ENCODE measurements at regions not wholly inside any gene's neighbourhood (a gene's known extent, or its start where the extent isn't known, plus 50 kb on each side); places are given as distances from the start of the nearest gene placed in this dataset.
A peak's percentile ranks its signal among the peaks of the same experiment; 100 is the strongest.

GRCh38 chr9:12980085-12980851, 205.4 kb downstream of the LURAP1L start:
- no peak for DNase-seq (ENCODE audit: low read depth, low spot score)
- no peak overlapping the region for H3K27ac ChIP-seq

DNA sequence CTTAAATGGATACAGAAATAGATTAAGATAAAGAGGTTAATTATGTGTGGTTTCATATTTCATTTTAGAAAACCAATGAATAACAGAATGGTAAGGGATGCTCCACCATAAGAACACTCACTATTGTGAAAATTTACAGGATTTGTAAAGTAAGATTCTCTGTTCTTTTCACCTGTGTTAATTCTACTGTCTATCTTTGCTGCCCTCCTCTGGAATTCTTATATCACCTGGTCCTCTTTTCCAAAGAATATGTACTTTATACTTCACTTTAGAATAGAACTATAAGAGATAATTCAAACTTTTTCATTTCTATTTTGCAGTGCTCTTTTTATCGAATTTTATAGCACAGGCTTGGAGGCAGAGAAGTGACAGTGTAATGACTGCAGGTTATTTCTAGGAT, 213.4 kb downstream of the LURAP1L start:
- no peak for DNase-seq (ENCODE audit: low read depth, low spot score)
- no peak overlapping the region for H3K27ac ChIP-seq

GRCh38 chr9:12989669-12990068, 214.8 kb downstream of the LURAP1L start:
- no peak for DNase-seq (ENCODE audit: low read depth, low spot score)
- no peak overlapping the region for H3K27ac ChIP-seq

GRCh38 chr9:12993466-12993865, 218.6 kb downstream of the LURAP1L start:
- no peak overlapping the region for H3K27ac ChIP-seq
- DNase-seq (ENCODE audit: low read depth, low spot score), result no peak

DNA sequence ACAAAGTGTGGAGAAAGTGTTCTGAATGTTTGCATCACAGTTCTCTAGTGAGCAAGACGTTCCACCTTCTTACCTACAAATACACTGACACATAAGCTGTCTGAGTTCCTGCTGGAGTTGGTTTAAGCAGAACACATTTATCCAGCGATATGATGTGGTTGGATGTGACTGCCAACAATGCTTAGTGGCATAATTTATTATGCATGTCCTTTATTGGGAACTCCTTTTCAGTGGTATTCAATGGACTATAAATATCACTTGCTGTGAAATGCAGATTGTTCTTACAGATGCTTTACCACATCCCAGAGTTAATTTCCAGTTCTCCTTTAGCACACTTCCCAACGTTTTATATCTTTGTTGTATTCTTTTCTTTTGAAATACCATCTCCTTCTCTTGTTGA, 222.2 kb downstream of the LURAP1L start:
- DNase-seq (ENCODE audit: low read depth, low spot score), result no peak

GRCh38 chr9:13001989-13002580, 227.3 kb downstream of the LURAP1L start:
- no peak for DNase-seq (ENCODE audit: low read depth, low spot score)
- no peak overlapping the region for H3K27ac ChIP-seq

More for the DNA sequence above, 222.2 kb downstream of the LURAP1L start:
- no peak overlapping the region for H3K27ac ChIP-seq

DNA sequence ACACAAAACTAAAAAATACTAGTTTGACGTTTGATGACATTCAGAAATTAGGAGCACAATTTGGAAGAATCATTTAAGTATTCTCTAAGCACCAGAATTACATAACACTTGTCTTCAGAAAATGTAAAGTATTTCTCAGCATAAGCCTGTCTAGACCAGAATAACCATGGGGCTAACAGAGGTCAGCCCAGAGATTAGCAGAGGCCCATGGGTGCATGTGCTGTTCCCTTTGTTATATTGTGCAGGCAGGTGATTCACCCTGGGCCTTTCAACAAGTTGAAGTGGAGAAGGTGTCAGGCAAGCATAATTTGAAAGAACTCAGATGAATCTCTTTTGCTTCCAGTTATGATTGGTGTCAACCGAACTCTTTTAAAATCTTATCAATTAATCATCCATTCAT, 227.9 kb downstream of the LURAP1L start:
- H3K27ac ChIP-seq, result no peak overlapping the region
- DNase-seq (ENCODE audit: low read depth, low spot score), result peak; percentile 8

GRCh38 chr9:13009871-13010270, 235.1 kb downstream of the LURAP1L start:
- DNase-seq (ENCODE audit: low read depth, low spot score), result no peak
- H3K27ac ChIP-seq, result no peak overlapping the region

- DNase-seq (ENCODE audit: low read depth, low spot score), result no peak
These were observed 239.4 kb downstream of the LURAP1L start for GRCh38 chr9:13013991-13014883.

GRCh38 chr9:13017260-13017659, 242.4 kb downstream of the LURAP1L start:
- no peak overlapping the region for H3K27ac ChIP-seq
- DNase-seq (ENCODE audit: low read depth, low spot score), result no peak

More at GRCh38 chr9:13013991-13014883, 239.4 kb downstream of the LURAP1L start:
- H3K27ac ChIP-seq, result no peak overlapping the region

- DNase-seq (ENCODE audit: low read depth, low spot score), result no peak
- no peak overlapping the region for H3K27ac ChIP-seq
These were observed 245.6 kb downstream of the LURAP1L start for GRCh38 chr9:13020146-13021040.

DNA sequence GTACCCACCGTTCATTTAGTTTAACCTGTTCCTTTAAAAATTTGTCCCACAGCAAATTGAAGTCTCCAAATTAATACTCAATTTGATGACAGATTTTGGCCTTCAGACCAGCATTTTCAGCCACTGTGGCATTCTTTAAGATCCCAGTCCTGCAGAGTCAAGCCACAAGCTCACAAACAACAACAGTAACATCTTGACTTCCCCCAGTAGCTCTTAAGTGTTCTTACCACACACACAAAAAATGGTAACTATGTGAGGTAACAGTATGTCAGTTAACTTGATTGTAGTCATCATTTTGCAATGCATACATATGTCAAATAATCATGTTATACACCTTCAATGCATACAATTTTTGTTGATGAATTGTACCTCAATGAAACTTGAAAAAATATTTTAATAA, 247.9 kb downstream of the LURAP1L start:
- DNase-seq (ENCODE audit: low read depth, low spot score), result no peak
- no peak overlapping the region for H3K27ac ChIP-seq

DNA sequence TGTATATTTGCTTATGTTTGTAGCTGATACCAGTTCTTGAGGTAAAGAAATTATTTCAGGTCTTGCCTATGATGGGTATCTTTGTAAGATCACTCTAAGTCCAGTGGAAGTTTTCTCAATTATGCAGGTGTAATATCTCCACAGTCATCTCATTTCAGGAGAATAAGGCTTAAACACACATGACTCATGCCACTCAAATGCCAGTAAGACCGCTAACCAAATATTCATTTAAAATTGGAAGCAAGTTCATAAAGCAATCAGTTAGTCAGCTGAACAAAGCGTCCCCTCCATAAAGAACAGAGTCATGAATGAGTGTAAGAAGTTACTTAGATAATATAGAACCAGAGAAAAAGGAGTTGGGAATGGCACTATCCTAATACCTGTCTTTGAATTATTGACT, 248.7 kb downstream of the LURAP1L start:
- DNase-seq (ENCODE audit: low read depth, low spot score), result peak; percentile 69

DNA sequence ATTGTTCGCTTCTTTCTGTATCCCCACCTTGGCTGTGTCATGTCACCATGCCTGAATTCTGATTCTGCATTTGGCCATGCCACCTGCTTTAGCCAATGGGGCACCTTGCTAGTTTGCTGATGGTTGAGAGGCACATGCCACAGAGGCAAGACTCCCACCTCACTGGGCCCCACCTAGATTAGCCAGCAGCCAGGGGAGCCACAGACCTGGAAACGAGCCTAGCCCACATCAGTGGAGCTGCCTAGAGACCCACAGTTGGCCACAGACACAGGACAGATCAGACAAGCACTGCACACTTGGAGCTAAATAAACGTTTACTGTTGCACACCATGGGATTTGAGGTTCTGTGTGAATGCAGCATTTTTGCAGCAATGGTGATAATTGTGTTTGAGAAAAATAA, 252.1 kb downstream of the LURAP1L start:
- no peak for DNase-seq (ENCODE audit: low read depth, low spot score)
- no peak overlapping the region for H3K27ac ChIP-seq

More for the DNA sequence above, 248.7 kb downstream of the LURAP1L start:
- H3K27ac ChIP-seq, result no peak overlapping the region

DNA sequence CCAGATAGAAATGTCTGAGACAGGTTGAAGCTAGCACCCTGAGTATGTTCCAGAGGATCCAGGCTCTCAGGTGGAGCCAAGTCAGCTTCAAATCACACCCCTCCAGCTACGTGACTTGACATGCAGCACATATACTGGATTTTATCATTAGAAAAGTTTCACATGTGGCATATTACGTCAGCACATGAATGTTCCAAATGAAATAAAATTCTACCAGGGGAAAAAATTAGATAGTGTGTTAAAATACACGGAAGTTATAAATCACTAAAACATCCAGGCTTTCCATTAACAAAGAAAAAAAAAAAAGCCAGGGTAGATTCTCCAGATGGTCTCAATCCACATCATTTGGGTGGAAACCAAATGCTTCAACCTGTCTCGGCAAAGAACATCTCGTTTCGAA, 251.6 kb downstream of the MPDZ start:
- DNase-seq (ENCODE audit: low read depth, low spot score), result no peak
- H3K27ac ChIP-seq, result no peak overlapping the region

DNA sequence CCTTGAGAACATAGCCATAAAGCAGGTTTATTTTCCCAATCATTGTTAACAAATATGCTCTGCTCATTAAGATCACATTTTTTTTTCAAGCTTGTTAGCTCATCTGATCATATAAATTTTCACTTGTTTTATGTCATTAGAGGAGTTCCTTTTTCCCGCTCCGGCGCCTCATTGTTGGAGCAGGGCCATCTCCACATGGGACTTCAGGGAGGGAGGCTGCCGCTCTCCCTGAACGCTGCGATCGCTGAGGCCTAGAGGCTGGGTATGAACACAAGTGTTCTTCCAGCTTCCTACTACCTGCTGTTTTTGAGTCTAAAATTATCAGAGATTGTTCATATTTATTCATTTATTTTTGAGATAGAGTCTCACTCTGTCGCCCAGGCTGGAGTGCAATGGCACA, 246.9 kb downstream of the MPDZ start:
- DNase-seq (ENCODE audit: low read depth, low spot score), result no peak
- no peak overlapping the region for H3K27ac ChIP-seq

DNA sequence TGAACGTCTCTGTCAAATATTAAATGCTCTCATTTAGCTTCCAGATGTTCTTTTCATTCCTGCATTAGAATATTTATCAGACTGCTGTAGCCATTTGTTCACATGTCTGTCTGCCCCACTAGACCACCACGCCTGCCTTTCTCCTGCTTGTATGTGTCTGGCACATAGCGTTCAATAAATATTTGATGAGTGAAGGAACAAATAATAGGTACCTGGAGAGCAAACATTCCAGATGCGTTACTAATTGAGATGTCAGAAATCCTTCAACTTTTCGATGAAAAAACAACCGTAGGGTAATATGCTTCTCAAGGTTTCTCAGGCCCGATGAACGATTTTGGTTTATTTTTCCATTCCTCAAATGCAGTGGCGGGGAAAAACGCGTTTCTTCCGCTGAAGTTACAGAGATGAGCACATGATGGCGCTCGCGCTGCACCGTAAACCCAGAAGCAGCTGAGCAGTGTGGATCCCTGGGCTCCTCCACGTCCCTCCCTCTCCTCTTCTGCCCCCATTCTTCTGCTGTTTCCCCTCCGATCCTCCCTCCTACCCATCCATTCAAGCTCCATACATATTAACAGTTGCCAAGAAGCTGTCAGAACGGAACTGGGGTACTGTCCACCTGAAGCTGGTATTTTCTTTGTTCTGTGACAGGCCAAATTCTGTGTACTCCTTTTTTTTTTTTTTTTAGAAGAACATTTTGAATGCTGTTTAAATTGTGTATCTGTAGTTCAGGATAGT, 245.4 kb downstream of the MPDZ start:
- DNase-seq (ENCODE audit: low read depth, low spot score), result no peak
- no peak overlapping the region for H3K27ac ChIP-seq

- H3K27ac ChIP-seq, result no peak overlapping the region
- DNase-seq (ENCODE audit: low read depth, low spot score), result no peak
These were observed 244.8 kb downstream of the MPDZ start for GRCh38 chr9:13034694-13035002.

DNA sequence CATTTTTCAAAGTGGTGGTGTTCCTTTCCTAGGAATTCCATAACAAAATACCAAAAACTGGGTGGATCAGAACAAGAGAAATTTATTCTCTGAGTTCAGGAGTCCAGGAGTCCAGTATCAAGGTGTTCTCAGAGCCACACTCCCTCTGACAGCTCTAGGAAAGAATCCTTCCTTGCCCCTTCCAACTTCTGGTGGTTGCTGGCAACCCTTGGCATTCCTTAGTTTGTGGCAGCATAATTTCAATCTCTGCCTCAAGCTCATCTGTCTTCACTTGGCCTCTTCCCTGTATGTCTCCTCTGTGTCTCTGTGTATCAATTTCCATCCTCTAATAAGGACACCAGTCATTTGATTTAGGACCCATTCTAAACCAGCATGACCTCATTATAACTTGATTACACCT, 243.7 kb downstream of the MPDZ start:
- no peak overlapping the region for H3K27ac ChIP-seq
- no peak for DNase-seq (ENCODE audit: low read depth, low spot score)

Data from epithelial cell of prostate (primary cell).